K562 (cell line): ENCODE measurements at regions not wholly inside any gene's neighbourhood (a gene's known extent, or its start where the extent isn't known, plus 50 kb on each side); places are given as distances from the start of the nearest gene placed in this dataset.

ENCODE experiments used
- ATAC-seq: fragments of 200-7000 bp; cut with Tn5 transposase; 3 replicates; pipeline ENCODE4 v1.9.1; 2020; ENCODE audit warnings: moderate library complexity
- BruUV-seq: library from RNA; stranded (reverse); fragments of 400-500 nt; replicated peaks from 2 replicates; lab custom pipeline; 2021; lab: Mats Ljungman, UMichigan
- CTCF ChIA-PET: fragments of 300-600 bp; formaldehyde crosslinking; extraction: SDS; loops from one replicate; lab custom pipeline; 2021; ENCODE audit warnings: low intra/inter-chr PET ratio; lab: Yijun Ruan, JAX
- POLR2A ChIA-PET: fragments of 300-600, 350-650 bp; sonication (Branson Sonifier 250); formaldehyde crosslinking; extraction: SDS; loops from one replicate; lab custom pipeline; 2021; ENCODE audit warnings: antibody characterized with exemption, inconsistent platforms; lab: Yijun Ruan, JAX
- DNase-seq, 4 experiments: peaks; one replicate each; pipeline versions ENCODE4 v3.0.0 to v3.0.0-alpha.2; 2011 to 2018; ENCODE audit warnings: low spot score in 3 of 4, mixed read lengths in 3 of 4; ENCODE audit errors: extremely low read depth in 1 of 4
- FAIRE-seq: peaks from 2 replicates; lab custom pipeline; 2011; peaks lifted over from hg19 to GRCh38; lab: Jason Lieb, UNC
- H2AFZ ChIP-seq: 2 replicates; pipeline ENCODE4 v1.6.0; 2011; ENCODE audit warnings: low read depth, low read length, control low read depth, inconsistent platforms
- H3K27ac ChIP-seq: fragments of 200-600 bp; 3 replicates; pipeline ENCODE4 v1.8.0; 2011; ENCODE audit warnings: low read depth, mild to moderate bottlenecking, control low read depth, inconsistent platforms, low read length, moderate library complexity, mixed read lengths; ENCODE audit errors: extremely low read depth
- H3K27me3 ChIP-seq, 2 experiments: fragments of 300-600 bp in 1 of 2; 2 replicates in 1 of 2; 3 replicates in 1 of 2; pipeline versions ENCODE4 v1.6.0 to v1.8.0; 2011; ENCODE audit warnings: inconsistent platforms in 2 of 2, low read length in 2 of 2, mild to moderate bottlenecking in 1 of 2, mixed read lengths in 1 of 2, moderate library complexity in 1 of 2; ENCODE audit not compliant: control insufficient read depth in 2 of 2, insufficient read depth in 2 of 2
- H3K36me3 ChIP-seq: fragments of 300-600 bp; 3 replicates; pipeline ENCODE4 v1.8.0; 2011; ENCODE audit warnings: mild to moderate bottlenecking, low read length, inconsistent platforms; ENCODE audit not compliant: control insufficient read depth, insufficient read depth
- H3K4me1 ChIP-seq, 2 experiments: fragments of 200-600 bp in 1 of 2; replicated peaks in 1 of 2; 2 replicates in 1 of 2; 3 replicates in 1 of 2; pipeline versions ENCODE4 v1.5.1 to v1.8.0; 2011; ENCODE audit warnings: inconsistent platforms in 2 of 2, low read length in 2 of 2, mild to moderate bottlenecking in 1 of 2, mixed read lengths in 1 of 2, moderate library complexity in 1 of 2; ENCODE audit not compliant: control insufficient read depth in 2 of 2, insufficient read depth in 2 of 2
- H3K4me2 ChIP-seq: 2 replicates; pipeline ENCODE4 v1.6.1; 2011; ENCODE audit warnings: low read length, control low read depth, inconsistent platforms, mixed read lengths; ENCODE audit not compliant: insufficient read depth
- H3K4me3 ChIP-seq: fragments of 200-600 bp; sonication (generic), shearing (Covaris generic); 2 replicates; pipeline ENCODE4 v1.5.1; 2016; ENCODE audit warnings: control low read depth, inconsistent platforms
- H3K79me2 ChIP-seq: fragments of 200-600 bp; 3 replicates; pipeline ENCODE4 v1.8.0; 2011; ENCODE audit warnings: low read length, inconsistent platforms; ENCODE audit not compliant: control insufficient read depth, insufficient read depth
- H3K9ac ChIP-seq, 2 experiments: 2 replicates each; pipeline versions ENCODE4 v1.6.0 to v1.6.1; 2011; ENCODE audit warnings: low read depth in 2 of 2, low read length in 2 of 2, control low read depth in 1 of 2, inconsistent platforms in 1 of 2, mild to moderate bottlenecking in 1 of 2, mixed read lengths in 1 of 2; ENCODE audit not compliant: insufficient read depth in 1 of 2
- H3K9me1 ChIP-seq: one replicate; pipeline ENCODE4 v1.6.0; 2011; ENCODE audit warnings: inconsistent platforms, mild to moderate bottlenecking, low read length, moderate library complexity; ENCODE audit not compliant: control insufficient read depth, insufficient read depth
- H3K9me3 ChIP-seq: replicated peaks from 2 replicates; pipeline ENCODE4 v1.5.1; 2011; ENCODE audit warnings: low read depth, low read length, inconsistent platforms; ENCODE audit not compliant: control insufficient read depth, insufficient read depth
- H4K20me1 ChIP-seq: replicated peaks from 2 replicates; pipeline ENCODE4 v1.6.1; 2011; ENCODE audit warnings: low read length, inconsistent platforms, mixed read lengths; ENCODE audit not compliant: control insufficient read depth, insufficient read depth
- CREB3L1 ChIP-seq: fragments of 450-650 bp; IDR thresholded peaks from 2 replicates; pipeline ENCODE4 v1.6.1; 2014; ENCODE audit warnings: low read depth, mild to moderate bottlenecking, moderate library complexity, borderline replicate concordance
- EZH2 ChIP-seq: IDR thresholded peaks from 2 replicates; pipeline ENCODE4 v1.6.1; 2012; ENCODE audit warnings: low read depth, mild to moderate bottlenecking, inconsistent platforms, low read length, borderline replicate concordance
- KAT2B ChIP-seq: IDR thresholded peaks from one replicate; pipeline ENCODE4 v1.6.1; 2012; ENCODE audit warnings: low read depth, mild to moderate bottlenecking, control low read depth, inconsistent platforms, low read length, moderate library complexity
- POLR2AphosphoS5 ChIP-seq: IDR thresholded peaks from 2 replicates; pipeline ENCODE4 v1.6.1; 2011; ENCODE audit warnings: mild to moderate bottlenecking, low read depth, low read length, moderate library complexity; ENCODE audit not compliant: control insufficient read depth, insufficient read depth
- PURB ChIP-seq: sonication (generic); formaldehyde crosslinking; IDR thresholded peaks from 2 replicates; pipeline ENCODE4 v1.9.0; 2021; ENCODE audit warnings: low read depth, mild to moderate bottlenecking, missing genetic modification reagents
- SNRNP70 ChIP-seq: fragments of 200-400 bp; formaldehyde crosslinking; optimal IDR thresholded peaks from 2 replicates; pipeline ENCODE3; 2017; ENCODE audit warnings: low read depth, low read length
- TEAD2 ChIP-seq: fragments of 450-650 bp; IDR thresholded peaks from 2 replicates; pipeline ENCODE4 v1.6.1; 2016; ENCODE audit warnings: missing genetic modification characterization, control low read depth, missing compliant biosample characterization
- XRCC4 ChIP-seq: IDR thresholded peaks from one replicate; pipeline ENCODE4 v1.6.1; 2011; ENCODE audit not compliant: insufficient read depth, insufficient read length; ENCODE audit errors: extremely low read depth
- ZBTB34 ChIP-seq: fragments of 250-450 bp; sonication (Bioruptor Pico); IDR thresholded peaks from 2 replicates; pipeline ENCODE4 v1.8.0; 2021; ENCODE audit warnings: mild to moderate bottlenecking, moderate library complexity
- ZNF561 ChIP-seq: fragments of 450-650 bp; formaldehyde crosslinking; conservative IDR thresholded peaks from 2 replicates; pipeline ENCODE4 v1.4.0; 2020; ENCODE audit warnings: mild to moderate bottlenecking, moderate library complexity
- ZNF589 ChIP-seq: fragments of 200-800 bp; sonication (Bioruptor generic); IDR thresholded peaks from 2 replicates; pipeline ENCODE4 v1.6.1; 2016; ENCODE audit warnings: low read depth, missing genetic modification characterization, missing compliant biosample characterization
- WGBS: fragments of 100-300 bp; shearing (Covaris generic); methylation state at CpG from one replicate; pipeline ENCODE4 v1.1.6; 2016; ENCODE audit warnings: low coverage, mixed read lengths; ENCODE audit not compliant: insufficient coverage; ENCODE audit errors: missing lambda C conversion rate; 5-methylcytosine and 5-hydroxymethylcytosine counted together
- in situ Hi-C: fragments of 300-500 bp; cut with MboI; formaldehyde crosslinking; loops from 4 replicates; pipeline ENCODE4 v1.15.0; 2018; ENCODE audit warnings: inconsistent platforms, mixed read lengths
- intact Hi-C: fragments of 100-400 bp; cut with micrococcal nuclease; formaldehyde crosslinking; loops from 2 replicates; pipeline ENCODE4 v1.14.2; 2022
- TF ChIP-seq, protein P1 (sequence below): sonication (generic); IDR thresholded peaks from 2 replicates; pipeline ENCODE4 v1.6.1; 2016
- TF ChIP-seq, protein P2 (sequence below): fragments of 450-650 bp; IDR thresholded peaks from 2 replicates; pipeline ENCODE4 v1.6.1; 2016; ENCODE audit warnings: low read depth, mild to moderate bottlenecking, moderate library complexity
- TF ChIP-seq, protein P3 (sequence below), 2 experiments: IDR thresholded peaks; 2 replicates each; pipeline ENCODE4 v1.6.1; 2012; ENCODE audit warnings: improper control_type of control experiment in 2 of 2, low read depth in 2 of 2, low read length in 2 of 2, borderline replicate concordance in 1 of 2
- TF ChIP-seq, protein P4 (sequence below): sonication (generic); formaldehyde crosslinking; IDR thresholded peaks from 2 replicates; pipeline ENCODE4 v1.9.0; 2022; ENCODE audit warnings: mild to moderate bottlenecking, missing genetic modification reagents

DNA sequence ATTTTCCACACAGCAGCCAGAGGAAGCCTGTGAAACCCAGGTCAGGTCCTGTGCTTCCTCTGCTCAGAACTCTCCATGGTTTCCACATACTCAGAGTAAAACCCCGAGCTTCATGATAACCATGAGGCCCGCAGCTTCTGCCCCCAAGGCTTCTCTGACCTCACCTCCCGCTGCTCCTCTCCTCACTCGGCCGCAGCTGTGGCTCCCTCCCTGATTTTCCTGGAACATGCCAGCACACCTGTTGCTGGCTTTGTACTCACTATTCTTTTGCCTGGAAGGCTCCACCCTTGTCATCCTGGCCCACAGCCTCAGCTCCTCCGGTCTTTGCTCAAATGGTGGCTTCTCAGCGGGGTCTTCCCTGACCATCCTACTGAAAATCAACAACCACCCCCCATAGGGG, 341.7 kb downstream of the PREX1 start:
- H3K9me3 ChIP-seq: no peaks in the 10 kb centered on the region
- no peaks in the 10 kb centered on the region for H3K9me1 ChIP-seq
- no peaks in the 10 kb centered on the region for H3K36me3 ChIP-seq
- ChIA-PET POLR2A (interaction anchor here (0.6 kb wide), 1 partner anchor 10 kb away, joined by 3 read pairs; no protein-coding TSS in a partner anchor), CTCF (no interaction called here)
- ATAC-seq (no peak), DNase-seq (no peak), FAIRE-seq (no peak)
- no peak overlapping the region for H3K4me3 ChIP-seq
- no peak overlapping the region for H3K9ac ChIP-seq
- in situ Hi-C loops: no loop called here
- H3K27me3 ChIP-seq: peaks cover 0 to 16% of the 10 kb centered on the region in 2 experiments; a peak in 3 of 5 replicates
- H3K4me2 ChIP-seq: no peak overlapping the region
- WGBS: 0% methylated on average over 7 of the region's 7 CpGs
- H3K79me2 ChIP-seq: no peaks in the 10 kb centered on the region
- no peak overlapping the region for H2AFZ ChIP-seq
- no peaks in the 10 kb centered on the region for H4K20me1 ChIP-seq
- BruUV-seq: no TSS peak
- no peaks in the 10 kb centered on the region for H3K4me1 ChIP-seq
- intact Hi-C loops: no loop called here
- no peak overlapping the region for H3K27ac ChIP-seq
- TF ChIP-seq, protein P1, sequence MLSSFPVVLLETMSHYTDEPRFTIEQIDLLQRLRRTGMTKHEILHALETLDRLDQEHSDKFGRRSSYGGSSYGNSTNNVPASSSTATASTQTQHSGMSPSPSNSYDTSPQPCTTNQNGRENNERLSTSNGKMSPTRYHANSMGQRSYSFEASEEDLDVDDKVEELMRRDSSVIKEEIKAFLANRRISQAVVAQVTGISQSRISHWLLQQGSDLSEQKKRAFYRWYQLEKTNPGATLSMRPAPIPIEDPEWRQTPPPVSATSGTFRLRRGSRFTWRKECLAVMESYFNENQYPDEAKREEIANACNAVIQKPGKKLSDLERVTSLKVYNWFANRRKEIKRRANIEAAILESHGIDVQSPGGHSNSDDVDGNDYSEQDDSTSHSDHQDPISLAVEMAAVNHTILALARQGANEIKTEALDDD: no peak
- TF ChIP-seq, protein P2, sequence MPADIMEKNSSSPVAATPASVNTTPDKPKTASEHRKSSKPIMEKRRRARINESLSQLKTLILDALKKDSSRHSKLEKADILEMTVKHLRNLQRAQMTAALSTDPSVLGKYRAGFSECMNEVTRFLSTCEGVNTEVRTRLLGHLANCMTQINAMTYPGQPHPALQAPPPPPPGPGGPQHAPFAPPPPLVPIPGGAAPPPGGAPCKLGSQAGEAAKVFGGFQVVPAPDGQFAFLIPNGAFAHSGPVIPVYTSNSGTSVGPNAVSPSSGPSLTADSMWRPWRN: no peak
- TF ChIP-seq ZNF589 (CRISPR knock-in tag) (no peak), CREB3L1 (no peak), KAT2B (no peak), POLR2AphosphoS5 (no peak), ZBTB34 (CRISPR knock-in tag) (no peak), SNRNP70 (no peak), PURB (CRISPR knock-in tag) (no peak), ZNF561 (no peak), TEAD2 (tag) (no peak), EZH2 (no peak), XRCC4 (no peak)
- TF ChIP-seq, protein P3, sequence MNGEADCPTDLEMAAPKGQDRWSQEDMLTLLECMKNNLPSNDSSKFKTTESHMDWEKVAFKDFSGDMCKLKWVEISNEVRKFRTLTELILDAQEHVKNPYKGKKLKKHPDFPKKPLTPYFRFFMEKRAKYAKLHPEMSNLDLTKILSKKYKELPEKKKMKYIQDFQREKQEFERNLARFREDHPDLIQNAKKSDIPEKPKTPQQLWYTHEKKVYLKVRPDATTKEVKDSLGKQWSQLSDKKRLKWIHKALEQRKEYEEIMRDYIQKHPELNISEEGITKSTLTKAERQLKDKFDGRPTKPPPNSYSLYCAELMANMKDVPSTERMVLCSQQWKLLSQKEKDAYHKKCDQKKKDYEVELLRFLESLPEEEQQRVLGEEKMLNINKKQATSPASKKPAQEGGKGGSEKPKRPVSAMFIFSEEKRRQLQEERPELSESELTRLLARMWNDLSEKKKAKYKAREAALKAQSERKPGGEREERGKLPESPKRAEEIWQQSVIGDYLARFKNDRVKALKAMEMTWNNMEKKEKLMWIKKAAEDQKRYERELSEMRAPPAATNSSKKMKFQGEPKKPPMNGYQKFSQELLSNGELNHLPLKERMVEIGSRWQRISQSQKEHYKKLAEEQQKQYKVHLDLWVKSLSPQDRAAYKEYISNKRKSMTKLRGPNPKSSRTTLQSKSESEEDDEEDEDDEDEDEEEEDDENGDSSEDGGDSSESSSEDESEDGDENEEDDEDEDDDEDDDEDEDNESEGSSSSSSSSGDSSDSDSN (IDR thresholded peaks at IDR 0.05; ENCODE audit: borderline replicate concordance in 1 of 2, low read depth in 2 of 2, low read length in 2 of 2): no peak
- TF ChIP-seq, protein P4, sequence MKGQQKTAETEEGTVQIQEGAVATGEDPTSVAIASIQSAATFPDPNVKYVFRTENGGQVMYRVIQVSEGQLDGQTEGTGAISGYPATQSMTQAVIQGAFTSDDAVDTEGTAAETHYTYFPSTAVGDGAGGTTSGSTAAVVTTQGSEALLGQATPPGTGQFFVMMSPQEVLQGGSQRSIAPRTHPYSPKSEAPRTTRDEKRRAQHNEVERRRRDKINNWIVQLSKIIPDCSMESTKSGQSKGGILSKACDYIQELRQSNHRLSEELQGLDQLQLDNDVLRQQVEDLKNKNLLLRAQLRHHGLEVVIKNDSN (CRISPR knock-in tag): no peak
